ENCODE measurements at regions not wholly inside any gene's neighbourhood (a gene's known extent, or its start where the extent isn't known, plus 50 kb on each side); places are given as distances from the start of the nearest gene placed in this dataset.

GRCh38 chr4:178280362-178280761 lies 838.1 kb upstream of the AGA start:
- H3K27ac ChIP-seq (replicated peaks): no peak overlapping the region
- no peak for TF ChIP-seq POLR2AphosphoS5 (IDR thresholded peaks at IDR 0.05; ENCODE audit: low read depth)
- TF ChIP-seq GABPA (IDR thresholded peaks at IDR 0.05; ENCODE audit: low read depth): no peak
- no peak for DNase-seq (ENCODE audit: low read depth in 1 of 2, low spot score in 1 of 2)

DNA sequence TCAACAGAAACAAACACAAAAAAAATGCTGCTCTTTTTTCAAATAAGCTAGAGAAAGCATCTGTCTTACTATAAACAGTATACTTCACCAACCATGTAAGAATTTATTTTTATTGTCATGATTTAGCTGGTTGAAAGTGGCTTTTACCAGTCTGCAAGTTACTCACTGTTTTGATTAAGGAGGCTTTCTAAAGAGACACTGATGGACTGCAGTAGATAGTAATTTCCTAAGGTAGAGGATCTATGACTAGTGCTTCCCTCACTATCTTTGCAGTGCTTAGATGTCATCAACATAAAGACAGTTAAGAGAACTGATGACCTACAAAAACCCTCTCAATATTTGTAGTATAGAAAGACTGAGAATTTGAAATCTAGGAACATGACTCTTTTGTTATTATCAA lies 846.2 kb upstream of the AGA start:
- no peaks in the 10 kb centered on the region for H3K27me3 ChIP-seq (ENCODE audit: insufficient read depth, poor library complexity, severe bottlenecking)
- H3K4me3 ChIP-seq (replicated peaks; ENCODE audit: insufficient read depth, low read length): no peak overlapping the region
- TF ChIP-seq, protein P1, sequence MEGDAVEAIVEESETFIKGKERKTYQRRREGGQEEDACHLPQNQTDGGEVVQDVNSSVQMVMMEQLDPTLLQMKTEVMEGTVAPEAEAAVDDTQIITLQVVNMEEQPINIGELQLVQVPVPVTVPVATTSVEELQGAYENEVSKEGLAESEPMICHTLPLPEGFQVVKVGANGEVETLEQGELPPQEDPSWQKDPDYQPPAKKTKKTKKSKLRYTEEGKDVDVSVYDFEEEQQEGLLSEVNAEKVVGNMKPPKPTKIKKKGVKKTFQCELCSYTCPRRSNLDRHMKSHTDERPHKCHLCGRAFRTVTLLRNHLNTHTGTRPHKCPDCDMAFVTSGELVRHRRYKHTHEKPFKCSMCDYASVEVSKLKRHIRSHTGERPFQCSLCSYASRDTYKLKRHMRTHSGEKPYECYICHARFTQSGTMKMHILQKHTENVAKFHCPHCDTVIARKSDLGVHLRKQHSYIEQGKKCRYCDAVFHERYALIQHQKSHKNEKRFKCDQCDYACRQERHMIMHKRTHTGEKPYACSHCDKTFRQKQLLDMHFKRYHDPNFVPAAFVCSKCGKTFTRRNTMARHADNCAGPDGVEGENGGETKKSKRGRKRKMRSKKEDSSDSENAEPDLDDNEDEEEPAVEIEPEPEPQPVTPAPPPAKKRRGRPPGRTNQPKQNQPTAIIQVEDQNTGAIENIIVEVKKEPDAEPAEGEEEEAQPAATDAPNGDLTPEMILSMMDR (IDR thresholded peaks at IDR 0.05; ENCODE audit: insufficient read depth, low read length): no peak
- TF ChIP-seq GABPA (IDR thresholded peaks at IDR 0.05; ENCODE audit: low read depth) (no peak), POLR2AphosphoS5 (IDR thresholded peaks at IDR 0.05; ENCODE audit: low read depth) (no peak), REST (IDR thresholded peaks at IDR 0.05; ENCODE audit: insufficient replicate concordance, low read depth) (no peak), SPI1 (IDR thresholded peaks at IDR 0.05; ENCODE audit: borderline replicate concordance, low read depth) (no peak)
- no peak for DNase-seq (ENCODE audit: low read depth in 1 of 2, low spot score in 1 of 2)
- H3K27ac ChIP-seq (replicated peaks): no peak overlapping the region

More at GRCh38 chr4:178280362-178280761, 838.1 kb upstream of the AGA start:
- Histone ChIP-seq H3K27me3 (ENCODE audit: insufficient read depth, poor library complexity, severe bottlenecking) (no peaks in the 10 kb centered on the region), H3K4me3 (replicated peaks; ENCODE audit: insufficient read depth, low read length) (no peak overlapping the region)

DNA sequence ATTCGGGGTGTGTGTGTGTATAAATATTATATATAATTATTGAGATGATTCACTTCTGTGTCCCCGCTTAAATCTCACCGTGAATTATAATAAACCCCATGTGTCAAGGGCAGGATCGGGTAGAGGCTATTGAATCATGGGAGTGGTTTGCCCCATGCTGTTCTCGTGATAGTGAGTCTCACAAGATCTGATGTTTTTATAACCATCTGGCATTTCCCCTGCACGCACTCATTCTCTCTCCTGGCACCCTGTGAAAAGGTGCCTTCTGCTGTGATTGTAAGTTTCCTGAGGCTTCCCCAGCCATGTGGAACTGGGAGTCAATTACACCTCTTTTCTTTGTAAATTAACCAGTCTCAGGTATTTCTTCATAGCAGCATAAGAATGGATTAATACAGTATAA lies 851.4 kb upstream of the AGA start:
- TF ChIP-seq REST (IDR thresholded peaks at IDR 0.05; ENCODE audit: insufficient replicate concordance, low read depth): no peak
- no peak for TF ChIP-seq POLR2AphosphoS5 (IDR thresholded peaks at IDR 0.05; ENCODE audit: low read depth)
- Histone ChIP-seq H3K27ac (replicated peaks) (no peak overlapping the region), H3K27me3 (ENCODE audit: insufficient read depth, poor library complexity, severe bottlenecking) (no peaks in the 10 kb centered on the region), H3K4me3 (replicated peaks; ENCODE audit: insufficient read depth, low read length) (no peak overlapping the region)
- DNase-seq (ENCODE audit: low read depth in 1 of 2, low spot score in 1 of 2): no peak

- no peak overlapping the region for H3K27ac ChIP-seq (replicated peaks)
- no peak for TF ChIP-seq POLR2AphosphoS5 (IDR thresholded peaks at IDR 0.05; ENCODE audit: low read depth)
- TF ChIP-seq SPI1 (IDR thresholded peaks at IDR 0.05; ENCODE audit: borderline replicate concordance, low read depth): no peak
- no peak for TF ChIP-seq GABPA (IDR thresholded peaks at IDR 0.05; ENCODE audit: low read depth)
- TF ChIP-seq, protein P1 (IDR thresholded peaks at IDR 0.05; ENCODE audit: insufficient read depth, low read length): no peak
- TF ChIP-seq REST (IDR thresholded peaks at IDR 0.05; ENCODE audit: insufficient replicate concordance, low read depth): no peak
- no peak overlapping the region for H3K4me3 ChIP-seq (replicated peaks; ENCODE audit: insufficient read depth, low read length)
- no peaks in the 10 kb centered on the region for H3K27me3 ChIP-seq (ENCODE audit: insufficient read depth, poor library complexity, severe bottlenecking)
- no peak for DNase-seq (ENCODE audit: low read depth in 1 of 2, low spot score in 1 of 2)
Observed at GRCh38 chr4:178296669-178297068, 854.4 kb upstream of the AGA start.

Data from HL-60 (cell line).